H1 (cell line): ENCODE measurements at regions not wholly inside any gene's neighbourhood (a gene's known extent, or its start where the extent isn't known, plus 50 kb on each side); places are given as distances from the start of the nearest gene placed in this dataset.

Experiments
- CTCF ChIA-PET: fragments of 300-600 bp; sonication (Branson Sonifier 250); formaldehyde crosslinking; loops from one replicate; lab custom pipeline; 2021; ENCODE audit not compliant: partially characterized antibody; lab: Charles Lee
- POLR2A ChIA-PET: fragments of 300-600 bp; sonication (Branson Sonifier 250); formaldehyde crosslinking; loops from one replicate; lab custom pipeline; 2021; ENCODE audit warnings: inconsistent platforms; ENCODE audit not compliant: partially characterized antibody; lab: Charles Lee
- DNase-seq, 2 experiments: peaks; one replicate each; pipeline versions ENCODE4 v3.0.0 to v3.0.0-alpha.2; 2010 to 2022; ENCODE audit warnings: low spot score in 2 of 2, low read depth in 1 of 2, mixed read lengths in 1 of 2
- FAIRE-seq: peaks from 2 replicates; lab custom pipeline; 2011; peaks lifted over from hg19 to GRCh38; lab: Jason Lieb, UNC
- H2AFZ ChIP-seq: 2 replicates; pipeline ENCODE4 v1.8.1; 2012; ENCODE audit warnings: low read length, inconsistent platforms
- H2AK5ac ChIP-seq: 2 replicates; pipeline ENCODE4 v1.6.1; 2013; ENCODE audit warnings: low read depth, low read length
- H2BK120ac ChIP-seq: replicated peaks from 2 replicates; pipeline ENCODE3; 2013; ENCODE audit warnings: low read depth, low read length, inconsistent platforms
- H2BK12ac ChIP-seq: 2 replicates; pipeline ENCODE4 v1.6.1; 2013; ENCODE audit warnings: low read depth, low read length
- H2BK15ac ChIP-seq: 2 replicates; pipeline ENCODE4 v1.6.1; 2013; ENCODE audit warnings: low read length
- H2BK20ac ChIP-seq: 2 replicates; pipeline ENCODE4 v1.6.1; 2013; ENCODE audit warnings: low read length
- H2BK5ac ChIP-seq: 2 replicates; pipeline ENCODE4 v1.6.1; 2013; ENCODE audit warnings: low read depth, low read length
- H3K14ac ChIP-seq: 2 replicates; pipeline ENCODE4 v1.6.1; 2013; ENCODE audit warnings: inconsistent platforms; ENCODE audit not compliant: insufficient read length
- H3K18ac ChIP-seq: 2 replicates; pipeline ENCODE4 v1.6.1; 2013; ENCODE audit warnings: low read length; ENCODE audit errors: extremely low read depth
- H3K23ac ChIP-seq: 2 replicates; pipeline ENCODE4 v1.6.1; 2013; ENCODE audit warnings: inconsistent platforms; ENCODE audit not compliant: insufficient read length
- H3K23me2 ChIP-seq: 2 replicates; pipeline ENCODE4 v1.6.1; 2013; ENCODE audit warnings: low read depth, low read length
- H3K27ac ChIP-seq: 2 replicates; pipeline ENCODE4 v1.6.1; 2011; ENCODE audit warnings: low read depth, low read length, inconsistent platforms
- H3K27me3 ChIP-seq, 4 experiments: replicated peaks in 1 of 4; 1 replicate in 1 of 4; 2 replicates in 3 of 4; pipeline versions ENCODE4 v1.6.1 to v1.8.1; 2011 to 2013; ENCODE audit warnings: low read length in 3 of 4, mild to moderate bottlenecking in 3 of 4, inconsistent platforms in 2 of 4, mixed read lengths in 2 of 4, moderate library complexity in 1 of 4; ENCODE audit not compliant: control insufficient read depth in 3 of 4, insufficient read depth in 3 of 4; ENCODE audit errors: extremely low read depth in 1 of 4
- H3K36me3 ChIP-seq, 4 experiments: 2 replicates each; pipeline versions ENCODE4 v1.6.1 to v1.8.1; 2011 to 2013; ENCODE audit warnings: mild to moderate bottlenecking in 4 of 4, low read length in 3 of 4, moderate library complexity in 2 of 4, control low read depth in 1 of 4, inconsistent platforms in 1 of 4; ENCODE audit not compliant: insufficient read depth in 4 of 4, control insufficient read depth in 2 of 4
- H3K4ac ChIP-seq: replicated peaks from 2 replicates; pipeline ENCODE3; 2013; ENCODE audit warnings: low read length, low read depth, mixed read lengths, inconsistent platforms; ENCODE audit not compliant: insufficient read length
- H3K4me1 ChIP-seq, 4 experiments: replicated peaks in 1 of 4; 1 replicate in 1 of 4; 2 replicates in 3 of 4; pipeline versions ENCODE4 v1.6.1 to v1.8.1; 2011 to 2013; ENCODE audit warnings: low read length in 3 of 4, inconsistent platforms in 2 of 4, mixed read lengths in 1 of 4; ENCODE audit not compliant: insufficient read depth in 4 of 4, control insufficient read depth in 3 of 4
- H3K4me2 ChIP-seq, 2 experiments: 2 replicates each; pipeline versions ENCODE4 v1.6.1 to v1.8.1; 2011 to 2013; ENCODE audit warnings: low read depth in 2 of 2, low read length in 2 of 2, control low read depth in 1 of 2, inconsistent platforms in 1 of 2, mild to moderate bottlenecking in 1 of 2; ENCODE audit not compliant: insufficient read depth in 1 of 2
- H3K4me3 ChIP-seq, 4 experiments: fragments of 200-600, 300-600 bp in 1 of 4; sonication (generic), shearing (Covaris generic), sonication (Bioruptor Twin) in 1 of 4; 2 replicates each; pipeline versions ENCODE4 v1.5.1 to v1.8.1; 2011 to 2016; ENCODE audit warnings: low read length in 4 of 4, low read depth in 3 of 4, control low read depth in 2 of 4, inconsistent platforms in 2 of 4, mild to moderate bottlenecking in 2 of 4, mixed read lengths in 1 of 4, moderate library complexity in 1 of 4; ENCODE audit not compliant: insufficient read depth in 2 of 4; ENCODE audit errors: extremely low read depth in 1 of 4
- H3K56ac ChIP-seq: replicated peaks from 2 replicates; pipeline ENCODE3; 2013; ENCODE audit warnings: low read depth, mild to moderate bottlenecking, mixed read lengths, low read length, inconsistent platforms; ENCODE audit not compliant: insufficient read length
- H3K79me1 ChIP-seq: 2 replicates; pipeline ENCODE4 v1.6.1; 2013; ENCODE audit warnings: low read depth, low read length, control low read depth
- H3K79me2 ChIP-seq, 2 experiments: 2 replicates each; pipeline versions ENCODE4 v1.6.1 to v1.8.1; 2012 to 2013; ENCODE audit warnings: low read length in 2 of 2, mild to moderate bottlenecking in 2 of 2, inconsistent platforms in 1 of 2; ENCODE audit not compliant: insufficient read depth in 2 of 2, control insufficient read depth in 1 of 2
- H3K9ac ChIP-seq, 4 experiments: replicated peaks in 1 of 4; 1 replicate in 1 of 4; 2 replicates in 3 of 4; pipeline versions ENCODE4 v1.6.1 to v1.8.1; 2011 to 2013; ENCODE audit warnings: low read depth in 3 of 4, low read length in 3 of 4, control low read depth in 2 of 4, mild to moderate bottlenecking in 2 of 4, moderate library complexity in 2 of 4, inconsistent platforms in 1 of 4; ENCODE audit errors: extremely low read depth in 1 of 4
- H3K9me3 ChIP-seq, 2 experiments: 2 replicates each; pipeline versions ENCODE4 v1.6.1 to v1.8.1; 2012 to 2013; ENCODE audit warnings: mild to moderate bottlenecking in 2 of 2, moderate library complexity in 2 of 2, control low read depth in 1 of 2, inconsistent platforms in 1 of 2, low read depth in 1 of 2, low read length in 1 of 2, mixed read lengths in 1 of 2; ENCODE audit not compliant: insufficient read depth in 2 of 2
- H4K20me1 ChIP-seq, 2 experiments: replicated peaks in 1 of 2; 2 replicates each; pipeline versions ENCODE3 to v1.8.1; 2011 to 2013; ENCODE audit warnings: inconsistent platforms in 2 of 2, low read length in 2 of 2, mild to moderate bottlenecking in 1 of 2; ENCODE audit not compliant: insufficient read depth in 2 of 2, control insufficient read depth in 1 of 2
- H4K5ac ChIP-seq: 2 replicates; pipeline ENCODE4 v1.6.1; 2013; ENCODE audit warnings: low read length, low read depth, mixed read lengths, inconsistent platforms; ENCODE audit not compliant: insufficient read length
- H4K8ac ChIP-seq: 2 replicates; pipeline ENCODE4 v1.8.0; 2013; ENCODE audit warnings: mild to moderate bottlenecking, moderate library complexity, low read length, inconsistent platforms; ENCODE audit not compliant: insufficient read depth; ENCODE audit errors: extremely low read depth
- H4K91ac ChIP-seq: replicated peaks from 2 replicates; pipeline ENCODE3; 2013; ENCODE audit warnings: low read length, mixed read lengths, inconsistent platforms; ENCODE audit not compliant: insufficient read length
- CTBP2 ChIP-seq: IDR thresholded peaks from 2 replicates; pipeline ENCODE4 v1.7.0; 2011; ENCODE audit warnings: borderline replicate concordance, mild to moderate bottlenecking, moderate library complexity, mixed read lengths, low read length; ENCODE audit not compliant: insufficient read depth, insufficient read length
- JUND ChIP-seq: IDR thresholded peaks from 2 replicates; pipeline ENCODE4 v1.6.1; 2011; ENCODE audit warnings: mild to moderate bottlenecking, improper control_type of control experiment, low read length
- RFX5 ChIP-seq: IDR thresholded peaks from 2 replicates; pipeline ENCODE4 v1.6.1; 2011; ENCODE audit warnings: low read depth, low read length, improper control_type of control experiment, borderline replicate concordance
- WGBS, 2 experiments: shearing (Covaris generic) in 1 of 2; methylation state at CpG; one replicate each; pipeline versions ENCODE4 v1.1.6 to v1.1.7; 2013 to 2015; ENCODE audit warnings: low lambda C conversion rate in 2 of 2, mixed read lengths in 2 of 2, inconsistent platforms in 1 of 2, low coverage in 1 of 2, missing lambda C conversion rate in 1 of 2; ENCODE audit not compliant: insufficient replicate concordance in 2 of 2, insufficient coverage in 1 of 2, insufficient read length in 1 of 2; ENCODE audit errors: extremely low coverage in 1 of 2, missing lambda C conversion rate in 1 of 2; 5-methylcytosine and 5-hydroxymethylcytosine counted together
- TF ChIP-seq, protein P1 (sequence below): IDR thresholded peaks from 2 replicates; pipeline ENCODE4 v1.6.1; 2011; ENCODE audit warnings: low read depth, mild to moderate bottlenecking, low read length; ENCODE audit not compliant: insufficient read depth
- TF ChIP-seq, protein P2 (sequence below): IDR thresholded peaks from 2 replicates; pipeline ENCODE4 v1.6.1; 2011; ENCODE audit warnings: low read length, improper control_type of control experiment

DNA sequence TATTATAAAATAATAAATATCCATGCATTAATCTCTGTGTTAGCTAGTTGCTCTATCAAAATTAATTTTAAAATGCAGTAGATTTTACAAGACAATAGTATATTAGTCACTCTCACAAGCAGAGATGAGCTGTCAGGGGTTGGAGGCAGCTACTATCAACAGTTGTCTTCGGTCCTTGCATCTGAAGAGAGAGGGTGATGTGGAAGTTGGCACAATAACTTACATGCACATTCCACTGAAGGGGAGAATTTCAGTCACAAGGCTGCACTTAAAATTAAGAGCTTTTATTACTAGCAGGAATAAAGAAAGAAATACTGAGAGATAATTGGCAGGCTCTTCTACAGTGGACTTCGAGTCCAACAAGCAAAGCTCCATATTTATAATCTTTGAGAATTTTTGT is 166.9 kb upstream of the DCN start:
- Histone ChIP-seq H2BK120ac (no peak overlapping the region), H3K27me3 (peaks cover 0 to 2% (median 0%) of the 10 kb centered on the region in 4 experiments; a peak in 1 of 7 replicates), H2AK5ac (no peak overlapping the region), H3K56ac (no peak overlapping the region), H3K23me2 (no peaks in the 10 kb centered on the region), H2BK12ac (no peak overlapping the region), H4K91ac (no peak overlapping the region), H4K5ac (no peak overlapping the region), H3K27ac (no peak overlapping the region), H3K9ac (no peak overlapping the region), H2BK20ac (no peak overlapping the region), H3K4ac (no peak overlapping the region), H2AFZ (no peak overlapping the region), H2BK5ac (no peak overlapping the region), H3K9me3 (0 out of 4 replicates have a peak, but pooled peaks cover 0 to 5% of the 10 kb centered on the region in 2 experiments), H3K18ac (no peak overlapping the region), H3K23ac (no peak overlapping the region), H3K4me1 (no peaks in the 10 kb centered on the region), H3K79me1 (no peaks in the 10 kb centered on the region), H3K14ac (no peak overlapping the region), H3K79me2 (no peaks in the 10 kb centered on the region), H3K4me3 (no peak overlapping the region), H3K4me2 (no peak overlapping the region), H3K36me3 (no peaks in the 10 kb centered on the region), H4K20me1 (no peaks in the 10 kb centered on the region), H4K8ac (no peak overlapping the region), H2BK15ac (no peak overlapping the region)
- 91% methylated on average over 2 of the region's 2 CpGs; no CpG with 5 or more reads in 1 of the 2 experiments for WGBS, 2 experiments
- TF ChIP-seq, protein P1, sequence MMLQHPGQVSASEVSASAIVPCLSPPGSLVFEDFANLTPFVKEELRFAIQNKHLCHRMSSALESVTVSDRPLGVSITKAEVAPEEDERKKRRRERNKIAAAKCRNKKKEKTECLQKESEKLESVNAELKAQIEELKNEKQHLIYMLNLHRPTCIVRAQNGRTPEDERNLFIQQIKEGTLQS: no peak
- TF ChIP-seq JUND (no peak), RFX5 (no peak), CTBP2 (no peak)
- TF ChIP-seq, protein P2, sequence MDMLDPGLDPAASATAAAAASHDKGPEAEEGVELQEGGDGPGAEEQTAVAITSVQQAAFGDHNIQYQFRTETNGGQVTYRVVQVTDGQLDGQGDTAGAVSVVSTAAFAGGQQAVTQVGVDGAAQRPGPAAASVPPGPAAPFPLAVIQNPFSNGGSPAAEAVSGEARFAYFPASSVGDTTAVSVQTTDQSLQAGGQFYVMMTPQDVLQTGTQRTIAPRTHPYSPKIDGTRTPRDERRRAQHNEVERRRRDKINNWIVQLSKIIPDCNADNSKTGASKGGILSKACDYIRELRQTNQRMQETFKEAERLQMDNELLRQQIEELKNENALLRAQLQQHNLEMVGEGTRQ: no peak
- POLR2A ChIA-PET: no interaction called here
- FAIRE-seq (no peak), DNase-seq (no peak)
- CTCF ChIA-PET: interaction anchor here (1.2 kb wide), 2 partner anchors 24 to 371 kb away, joined by 3 to 4 read pairs; no protein-coding TSS in a partner anchor
